ENCODE measurements at regions not wholly inside any gene's neighbourhood (a gene's known extent, or its start where the extent isn't known, plus 50 kb on each side); places are given as distances from the start of the nearest gene placed in this dataset.

DNA sequence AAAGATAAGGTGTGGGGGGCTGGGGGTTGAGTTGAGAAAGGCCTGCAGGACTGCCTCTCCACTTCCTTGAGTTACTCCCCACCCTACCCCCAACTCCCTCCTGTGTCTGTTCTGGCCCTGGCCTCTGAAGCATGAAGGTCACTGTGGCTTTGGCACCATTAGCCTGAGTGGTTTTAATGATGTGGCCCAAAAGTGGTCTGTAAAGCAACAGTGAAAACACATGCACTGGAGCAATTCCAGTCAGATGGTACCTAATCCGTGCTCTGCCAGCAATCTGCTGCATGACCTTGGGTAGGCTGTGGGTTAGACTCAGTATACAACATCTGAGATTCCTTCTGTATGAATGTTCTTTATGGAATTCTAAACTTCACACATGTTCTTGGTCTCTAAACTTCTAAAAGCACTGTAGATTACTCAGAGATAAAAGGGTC, 86.5 kb upstream of the ATP1A1 start:
- TF ChIP-seq, protein P1, sequence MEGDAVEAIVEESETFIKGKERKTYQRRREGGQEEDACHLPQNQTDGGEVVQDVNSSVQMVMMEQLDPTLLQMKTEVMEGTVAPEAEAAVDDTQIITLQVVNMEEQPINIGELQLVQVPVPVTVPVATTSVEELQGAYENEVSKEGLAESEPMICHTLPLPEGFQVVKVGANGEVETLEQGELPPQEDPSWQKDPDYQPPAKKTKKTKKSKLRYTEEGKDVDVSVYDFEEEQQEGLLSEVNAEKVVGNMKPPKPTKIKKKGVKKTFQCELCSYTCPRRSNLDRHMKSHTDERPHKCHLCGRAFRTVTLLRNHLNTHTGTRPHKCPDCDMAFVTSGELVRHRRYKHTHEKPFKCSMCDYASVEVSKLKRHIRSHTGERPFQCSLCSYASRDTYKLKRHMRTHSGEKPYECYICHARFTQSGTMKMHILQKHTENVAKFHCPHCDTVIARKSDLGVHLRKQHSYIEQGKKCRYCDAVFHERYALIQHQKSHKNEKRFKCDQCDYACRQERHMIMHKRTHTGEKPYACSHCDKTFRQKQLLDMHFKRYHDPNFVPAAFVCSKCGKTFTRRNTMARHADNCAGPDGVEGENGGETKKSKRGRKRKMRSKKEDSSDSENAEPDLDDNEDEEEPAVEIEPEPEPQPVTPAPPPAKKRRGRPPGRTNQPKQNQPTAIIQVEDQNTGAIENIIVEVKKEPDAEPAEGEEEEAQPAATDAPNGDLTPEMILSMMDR (IDR thresholded peaks at IDR 0.05 in 4 of 5, conservative IDR thresholded peaks at IDR 0.05 in 1 of 5): no peak
- no peak for TF ChIP-seq POLR2A (IDR thresholded peaks at IDR 0.05)
- no peaks in the 10 kb centered on the region for H3K9me3 ChIP-seq
- H3K4me1 ChIP-seq: peaks cover 0 to 13% of the 10 kb centered on the region in 2 donors
- no peak overlapping the region for H3K4me3 ChIP-seq
- ATAC-seq (no peak), DNase-seq (no peak)
- no peaks in the 10 kb centered on the region for H3K36me3 ChIP-seq
- intact Hi-C loops (cut with DNase I; ENCODE audit: low total_unique reads): loop anchor here (10.0 kb wide), 1 partner anchor 198 kb away; no protein-coding TSS in a partner anchor
- no peak overlapping the region for H3K27ac ChIP-seq
- in situ Hi-C loops (cut with MboI; ENCODE audit: low sequenced_read_pairs in 4 of 4): no loop called here
- no peaks in the 10 kb centered on the region for H3K27me3 ChIP-seq

DNA sequence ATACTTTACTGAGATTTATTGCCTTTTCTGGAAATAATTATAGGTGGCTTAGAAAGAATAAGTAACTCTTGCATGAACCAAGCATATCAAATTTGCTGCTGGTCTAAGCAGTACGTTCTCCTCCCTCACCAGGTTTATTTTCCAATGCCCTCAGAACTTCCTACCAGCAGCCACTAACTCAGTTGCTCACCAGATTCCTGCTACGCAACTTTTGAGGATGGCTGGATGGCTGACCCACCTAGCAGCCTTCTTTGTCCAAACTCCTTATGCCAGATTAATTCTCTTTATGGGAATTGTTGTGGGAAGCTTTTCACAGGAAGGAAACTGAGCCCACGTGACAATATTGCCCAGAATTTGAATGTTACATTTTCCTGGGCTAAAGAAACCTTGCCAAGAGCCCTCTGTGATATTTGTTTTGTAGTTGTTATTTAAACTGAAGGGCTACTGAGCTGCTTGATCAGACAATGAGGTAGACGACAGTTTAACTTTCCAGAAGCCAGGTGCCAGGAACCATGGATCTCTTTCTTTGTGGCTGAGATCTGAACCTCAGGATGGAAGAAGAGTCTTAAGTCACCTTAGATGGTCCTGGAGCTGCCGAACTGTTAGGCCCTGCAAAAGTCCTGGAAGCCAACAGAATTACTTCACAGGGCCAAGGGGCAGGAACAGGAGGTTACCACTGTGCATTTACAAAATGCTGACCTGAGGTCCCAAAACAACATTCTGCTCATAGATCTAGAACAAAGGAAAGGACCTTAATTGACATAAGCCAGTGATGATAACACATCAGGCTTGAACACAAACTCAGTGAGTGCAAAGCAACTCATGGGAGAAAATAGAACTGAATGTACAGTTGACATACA, 85.5 kb upstream of the ATP1A1 start:
- no peak overlapping the region for H3K27ac ChIP-seq

DNA sequence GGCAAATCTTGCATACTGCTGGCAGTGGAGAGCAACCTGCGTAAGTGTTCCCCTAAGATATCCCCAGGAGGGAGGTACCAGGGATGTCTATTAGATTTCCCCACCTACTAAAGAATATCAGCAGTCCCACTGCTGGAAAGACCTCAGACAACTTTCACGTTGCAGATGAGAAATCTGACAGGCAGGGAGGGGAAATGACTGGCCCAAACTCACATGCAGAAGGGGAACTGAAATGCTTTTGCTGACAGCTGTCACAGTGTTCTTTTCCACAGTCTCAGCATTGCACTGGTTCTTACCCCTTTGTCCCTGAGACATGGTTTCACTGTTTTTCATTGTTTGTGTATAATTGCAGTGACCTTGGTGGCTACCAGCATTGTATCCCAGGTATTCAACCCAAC, 84.8 kb upstream of the ATP1A1 start:
- Histone ChIP-seq H3K9me3 (no peaks in the 10 kb centered on the region), H3K27me3 (no peaks in the 10 kb centered on the region), H3K27ac (no peak overlapping the region), H3K4me1 (peaks cover 0 to 13% of the 10 kb centered on the region in 2 donors), H3K36me3 (no peaks in the 10 kb centered on the region), H3K4me3 (no peak overlapping the region)
- TF ChIP-seq, protein P1 (IDR thresholded peaks at IDR 0.05 in 4 of 5, conservative IDR thresholded peaks at IDR 0.05 in 1 of 5): no peak
- no peak for TF ChIP-seq POLR2A (IDR thresholded peaks at IDR 0.05)
- DNase-seq (no peak), ATAC-seq (no peak)
- in situ Hi-C loops (cut with MboI; ENCODE audit: low sequenced_read_pairs in 4 of 4): no loop called here
- intact Hi-C loops (cut with DNase I; ENCODE audit: low total_unique reads): loop anchor here (10.0 kb wide), 1 partner anchor 197 kb away; no protein-coding TSS in a partner anchor

More for the DNA sequence above, 85.5 kb upstream of the ATP1A1 start:
- ATAC-seq (no peak), DNase-seq (no peak)
- intact Hi-C loops (cut with DNase I; ENCODE audit: low total_unique reads): loop anchor here (10.0 kb wide), 1 partner anchor 197 kb away; no protein-coding TSS in a partner anchor
- H3K4me3 ChIP-seq: no peak overlapping the region
- peaks cover 0 to 13% of the 10 kb centered on the region in 2 donors for H3K4me1 ChIP-seq
- H3K27me3 ChIP-seq: no peaks in the 10 kb centered on the region
- in situ Hi-C loops (cut with MboI; ENCODE audit: low sequenced_read_pairs in 4 of 4): no loop called here
- no peaks in the 10 kb centered on the region for H3K36me3 ChIP-seq
- no peak for TF ChIP-seq POLR2A (IDR thresholded peaks at IDR 0.05)
- TF ChIP-seq, protein P1 (IDR thresholded peaks at IDR 0.05 in 4 of 5, conservative IDR thresholded peaks at IDR 0.05 in 1 of 5): no peak
- H3K9me3 ChIP-seq: no peaks in the 10 kb centered on the region

DNA sequence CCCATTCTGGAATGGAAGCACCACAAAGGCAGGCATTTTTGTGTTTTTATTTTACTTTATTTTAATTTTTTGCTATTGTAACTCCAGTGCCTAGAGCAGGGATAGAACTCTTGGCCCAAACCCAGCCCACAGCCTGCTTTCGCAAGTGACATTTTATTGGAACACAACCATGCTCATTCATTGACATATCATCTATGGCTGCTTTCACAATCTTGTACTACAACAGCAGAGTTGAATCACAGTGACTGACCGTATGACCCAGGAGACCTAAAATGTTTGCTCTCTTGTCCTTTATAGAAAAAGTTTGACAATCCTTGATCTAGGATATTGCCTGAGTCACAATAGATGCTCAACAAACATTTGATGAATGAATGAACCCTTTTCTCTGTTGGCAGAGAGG, 83.9 kb upstream of the ATP1A1 start:
- Histone ChIP-seq H3K4me3 (no peak overlapping the region), H3K4me1 (peaks cover 0 to 13% of the 10 kb centered on the region in 2 donors), H3K27ac (no peak overlapping the region), H3K9me3 (no peaks in the 10 kb centered on the region), H3K27me3 (no peaks in the 10 kb centered on the region), H3K36me3 (no peaks in the 10 kb centered on the region)
- TF ChIP-seq, protein P1 (IDR thresholded peaks at IDR 0.05 in 4 of 5, conservative IDR thresholded peaks at IDR 0.05 in 1 of 5): no peak
- no peak for TF ChIP-seq POLR2A (IDR thresholded peaks at IDR 0.05)
- no peak for DNase-seq
- intact Hi-C loops (cut with DNase I; ENCODE audit: low total_unique reads) (loop anchor here (10.0 kb wide), 1 partner anchor 196 kb away; no protein-coding TSS in a partner anchor), in situ Hi-C loops (cut with MboI; ENCODE audit: low sequenced_read_pairs in 4 of 4) (no loop called here)
- ATAC-seq: peak in 1 of 2 donors; percentile 28
